HT1080 (cell line): ENCODE measurements at regions not wholly inside any gene's neighbourhood (a gene's known extent, or its start where the extent isn't known, plus 50 kb on each side); places are given as distances from the start of the nearest gene placed in this dataset.

ENCODE experiments used
- DNase-seq: peaks from one replicate; pipeline ENCODE4 v3.0.0-alpha.2; 2015; ENCODE audit warnings: low read depth

- no peak for DNase-seq
Observed at GRCh38 chr4:126018274-126018673, 703.5 kb downstream of the FAT4 start.

- DNase-seq = no peak
Observed at GRCh38 chr4:126023896-126024295, 709.1 kb downstream of the FAT4 start.

GRCh38 chr4:126027601-126028000 is 712.8 kb downstream of the FAT4 start:
- DNase-seq = no peak

- DNase-seq = no peak
Observed at GRCh38 chr4:126028876-126029275, 714.1 kb downstream of the FAT4 start.

- DNase-seq = no peak
Observed at GRCh38 chr4:126037231-126037630, 722.5 kb downstream of the FAT4 start.

GRCh38 chr4:126038502-126039144 is 723.9 kb downstream of the FAT4 start:
- DNase-seq = no peak

GRCh38 chr4:126046081-126046614 is 731.4 kb downstream of the FAT4 start:
- DNase-seq = no peak

- DNase-seq = no peak
Observed at GRCh38 chr4:126047114-126047513, 732.4 kb downstream of the FAT4 start.

GRCh38 chr4:126051689-126052424 is 737.1 kb downstream of the FAT4 start:
- peak; percentile 18 for DNase-seq

- DNase-seq = no peak
Observed at GRCh38 chr4:126056116-126056650, 741.4 kb downstream of the FAT4 start.

GRCh38 chr4:126057371-126057770 is 742.6 kb downstream of the FAT4 start:
- DNase-seq = no peak

- DNase-seq = no peak
Observed at GRCh38 chr4:126058596-126058995, 743.8 kb downstream of the FAT4 start.

- DNase-seq = no peak
Observed at GRCh38 chr4:126061655-126062054, 746.9 kb downstream of the FAT4 start.

- DNase-seq = no peak
Observed at GRCh38 chr4:126065016-126065415, 750.3 kb downstream of the FAT4 start.

GRCh38 chr4:126071346-126072333 is 756.9 kb downstream of the FAT4 start:
- peak; percentile 77 for DNase-seq

GRCh38 chr4:126081336-126081735 is 766.6 kb downstream of the FAT4 start:
- no peak for DNase-seq

- DNase-seq = no peak
Observed at GRCh38 chr4:126086041-126086440, 771.3 kb downstream of the FAT4 start.

GRCh38 chr4:126087101-126087500 is 772.3 kb downstream of the FAT4 start:
- no peak for DNase-seq

- DNase-seq = no peak
Observed at GRCh38 chr4:126097155-126097799, 782.5 kb downstream of the FAT4 start.

- DNase-seq = no peak
Observed at GRCh38 chr4:126106658-126107057, 791.9 kb downstream of the FAT4 start.

GRCh38 chr4:126109836-126110235 is 795.1 kb downstream of the FAT4 start:
- DNase-seq = no peak
